GM12878 (cell line): ENCODE measurements at regions not wholly inside any gene's neighbourhood (a gene's known extent, or its start where the extent isn't known, plus 50 kb on each side); places are given as distances from the start of the nearest gene placed in this dataset.
A peak's percentile ranks its signal among the peaks of the same experiment; 100 is the strongest.

Experiments
- ATAC-seq: fragments of 200-7000 bp; cut with Tn5 transposase; 3 replicates; pipeline ENCODE4 v1.9.1; 2020; ENCODE audit warnings: mild to moderate bottlenecking, moderate library complexity
- BruUV-seq: library from RNA; stranded (reverse); fragments of 400-500 nt; replicated peaks from 2 replicates; lab custom pipeline; 2021; lab: Mats Ljungman, UMichigan
- CTCF ChIA-PET: fragments of 300-600 bp; sonication (Branson Sonifier 250); formaldehyde crosslinking; extraction: SDS; loops from one replicate; lab custom pipeline; 2021; ENCODE audit warnings: inconsistent platforms; lab: Yijun Ruan, JAX
- POLR2A ChIA-PET: fragments of 350-600 bp; formaldehyde crosslinking; extraction: SDS; loops from one replicate; lab custom pipeline; 2021; ENCODE audit warnings: inconsistent platforms; lab: Charles Lee
- RAD21 ChIA-PET: fragments of 300-600 bp; sonication (Branson Sonifier 250); formaldehyde crosslinking; loops from one replicate; lab custom pipeline; 2023; ENCODE audit warnings: antibody characterized with exemption; ENCODE audit not compliant: unreplicated experiment; lab: Charles Lee
- SMC1A ChIA-PET: fragments of 300-600 bp; sonication (Branson Sonifier 250); formaldehyde crosslinking; loops from one replicate; lab custom pipeline; 2023; ENCODE audit not compliant: unreplicated experiment, uncharacterized antibody; lab: Charles Lee
- DNase-seq: peaks from one replicate; pipeline ENCODE4 v3.0.0-alpha.2; 2011; ENCODE audit warnings: low read depth, low spot score
- FAIRE-seq: peaks from 3 replicates; lab custom pipeline; 2011; peaks lifted over from hg19 to GRCh38; lab: Jason Lieb, UNC
- H2AFZ ChIP-seq: 2 replicates; pipeline ENCODE4 v1.6.0; 2011; ENCODE audit warnings: low read depth, low read length, control low read depth; ENCODE audit not compliant: control insufficient read depth
- H3K27ac ChIP-seq: 2 replicates; pipeline ENCODE4 v1.5.1; 2011; ENCODE audit warnings: control low read depth; ENCODE audit not compliant: control insufficient read depth, insufficient read depth
- H3K27me3 ChIP-seq, 2 experiments: replicated peaks in 1 of 2; 2 replicates each; pipeline versions ENCODE4 v1.6.0 to v1.6.1; 2011; ENCODE audit warnings: low read length in 1 of 2; ENCODE audit not compliant: control insufficient read depth in 2 of 2, insufficient read depth in 2 of 2
- H3K36me3 ChIP-seq, 2 experiments: 2 replicates each; pipeline ENCODE4 v1.5.1; 2011; ENCODE audit warnings: low read length in 1 of 2; ENCODE audit not compliant: control insufficient read depth in 2 of 2, insufficient read depth in 2 of 2
- H3K4me1 ChIP-seq: 2 replicates; pipeline ENCODE4 v1.6.1; 2011; ENCODE audit warnings: mild to moderate bottlenecking, low read length, moderate library complexity, mixed read lengths; ENCODE audit not compliant: control insufficient read depth, insufficient read depth
- H3K4me2 ChIP-seq: 2 replicates; pipeline ENCODE4 v1.6.0; 2011; ENCODE audit warnings: control low read depth; ENCODE audit not compliant: control insufficient read depth, insufficient read depth
- H3K4me3 ChIP-seq: fragments of 200-600 bp; sonication (generic); 2 replicates; pipeline ENCODE4 v1.5.1; 2016
- H3K79me2 ChIP-seq: 2 replicates; pipeline ENCODE4 v1.6.0; 2011; ENCODE audit warnings: low read length; ENCODE audit not compliant: control insufficient read depth, insufficient read depth
- H3K9ac ChIP-seq: 2 replicates; pipeline ENCODE4 v1.8.0; 2011; ENCODE audit warnings: low read length, control low read depth, mixed read lengths; ENCODE audit not compliant: control insufficient read depth, insufficient read depth
- H3K9me3 ChIP-seq: replicated peaks from 3 replicates; pipeline ENCODE4 v1.5.1; 2011; ENCODE audit warnings: mild to moderate bottlenecking, low read length; ENCODE audit not compliant: control insufficient read depth, insufficient read depth
- H4K20me1 ChIP-seq: 2 replicates; pipeline ENCODE4 v1.6.0; 2011; ENCODE audit not compliant: control insufficient read depth, insufficient read depth
- RAD21 ChIP-seq: IDR thresholded peaks from 2 replicates; pipeline ENCODE4 v1.6.1; 2011; ENCODE audit warnings: mild to moderate bottlenecking, low read depth, low read length, moderate library complexity; ENCODE audit not compliant: insufficient read depth
- SIN3A ChIP-seq: IDR thresholded peaks from 2 replicates; pipeline ENCODE4 v1.6.1; 2012; ENCODE audit warnings: low read depth, low read length, improper control_type of control experiment
- SMC3 ChIP-seq: IDR thresholded peaks from 2 replicates; pipeline ENCODE4 v1.6.1; 2011; ENCODE audit warnings: low read length, improper control_type of control experiment, borderline replicate concordance
- SUPT20H ChIP-seq: IDR thresholded peaks from 2 replicates; pipeline ENCODE4 v1.6.1; 2011; ENCODE audit warnings: low read depth, mild to moderate bottlenecking, low read length, moderate library complexity, borderline replicate concordance; ENCODE audit not compliant: control insufficient read depth
- whole genome bisulfite sequencing: methylation state at CpG from one replicate; pipeline ENCODE4 v1.1.6; 2016; ENCODE audit warnings: low lambda C conversion rate; ENCODE audit not compliant: insufficient replicate concordance, insufficient coverage; ENCODE audit errors: missing lambda C conversion rate; 5-methylcytosine and 5-hydroxymethylcytosine counted together
- in situ Hi-C: fragments of 300-500 bp; cut with MboI; formaldehyde crosslinking; loops from 9 replicates; pipeline ENCODE4 v1.14.3; 2018; ENCODE audit warnings: mixed read lengths
- intact Hi-C: fragments of 100-400 bp; cut with micrococcal nuclease; formaldehyde crosslinking; loops from one replicate; pipeline ENCODE4 v1.14.2; 2022; ENCODE audit not compliant: unreplicated experiment
- TF ChIP-seq, protein P1 (sequence below), 3 experiments: IDR thresholded peaks in 2 of 3; conservative IDR thresholded peaks in 1 of 3; 2 replicates each; pipeline ENCODE4 v1.5.1; 2011; ENCODE audit warnings: low read depth in 3 of 3, low read length in 3 of 3, mild to moderate bottlenecking in 3 of 3, control low read depth in 2 of 3, moderate library complexity in 2 of 3, inconsistent platforms in 1 of 3, mixed read lengths in 1 of 3; ENCODE audit not compliant: control insufficient read depth in 2 of 3, insufficient read depth in 1 of 3; ENCODE audit errors: extremely low read depth in 1 of 3
- TF ChIP-seq, protein P2 (sequence below): fragments of 450-650 bp; IDR thresholded peaks from 2 replicates; pipeline ENCODE4 v1.6.1; 2016; ENCODE audit warnings: mild to moderate bottlenecking, moderate library complexity, borderline replicate concordance

DNA sequence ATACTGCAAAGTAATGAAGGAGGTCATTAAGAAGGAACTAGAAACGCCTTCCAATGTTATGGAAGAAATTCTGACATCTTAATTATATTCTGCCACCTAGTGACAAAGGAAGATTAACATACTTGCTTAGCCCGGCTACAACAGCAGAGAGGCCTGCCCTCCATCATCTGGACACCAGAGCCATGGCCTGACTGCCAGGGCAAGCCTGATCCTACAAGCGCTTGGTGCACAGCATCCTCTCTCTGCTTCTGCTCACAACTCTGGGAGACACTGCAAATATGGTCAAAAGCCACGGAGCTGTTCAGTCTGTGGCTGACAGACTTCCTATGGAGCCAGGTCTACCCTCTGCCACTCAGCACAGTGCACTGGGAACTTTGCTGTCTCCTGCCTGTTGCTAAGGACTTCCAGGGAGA, 87.3 kb upstream of the SLC44A1 start:
- ChIA-PET POLR2A (no interaction called here), CTCF (interaction anchor here (1.2 to 4.4 kb wide), 3 partner anchors 294 to 377 kb away, joined by 3 to 52 read pairs (median 6); no protein-coding TSS in a partner anchor), SMC1A (interaction anchor here (1.5 to 4.3 kb wide), 3 partner anchors 230 to 294 kb away, joined by 4 to 31 read pairs (median 15); no protein-coding TSS in a partner anchor), RAD21 (no interaction called here)
- DNase-seq (no peak), FAIRE-seq (no peak), ATAC-seq (peak; percentile 93)
- 1% methylated on average over 4 of the region's 4 CpGs for WGBS
- no peaks in the 10 kb centered on the region for H3K9me3 ChIP-seq
- no peak overlapping the region for H3K4me2 ChIP-seq
- H3K4me3 ChIP-seq, result no peak overlapping the region
- no peak overlapping the region for H3K9ac ChIP-seq
- H3K79me2 ChIP-seq, result no peaks in the 10 kb centered on the region
- no peak overlapping the region for H2AFZ ChIP-seq
- no TSS peak for BruUV-seq
- H4K20me1 ChIP-seq, result no peaks in the 10 kb centered on the region
- no peaks in the 10 kb centered on the region for H3K36me3 ChIP-seq
- intact Hi-C loops (loop anchor here (1.0 to 5.0 kb wide), 3 partner anchors 230 to 376 kb away; partner anchors contain the start of gene ABCA1), in situ Hi-C loops (loop anchor here (5.0 kb wide), 3 partner anchors 260 to 380 kb away; no protein-coding TSS in a partner anchor)
- no peak overlapping the region for H3K27ac ChIP-seq
- TF ChIP-seq SIN3A (no peak), RAD21 (peak; percentile 63), SMC3 (peak; percentile 68), SUPT20H (no peak)
- TF ChIP-seq, protein P1, sequence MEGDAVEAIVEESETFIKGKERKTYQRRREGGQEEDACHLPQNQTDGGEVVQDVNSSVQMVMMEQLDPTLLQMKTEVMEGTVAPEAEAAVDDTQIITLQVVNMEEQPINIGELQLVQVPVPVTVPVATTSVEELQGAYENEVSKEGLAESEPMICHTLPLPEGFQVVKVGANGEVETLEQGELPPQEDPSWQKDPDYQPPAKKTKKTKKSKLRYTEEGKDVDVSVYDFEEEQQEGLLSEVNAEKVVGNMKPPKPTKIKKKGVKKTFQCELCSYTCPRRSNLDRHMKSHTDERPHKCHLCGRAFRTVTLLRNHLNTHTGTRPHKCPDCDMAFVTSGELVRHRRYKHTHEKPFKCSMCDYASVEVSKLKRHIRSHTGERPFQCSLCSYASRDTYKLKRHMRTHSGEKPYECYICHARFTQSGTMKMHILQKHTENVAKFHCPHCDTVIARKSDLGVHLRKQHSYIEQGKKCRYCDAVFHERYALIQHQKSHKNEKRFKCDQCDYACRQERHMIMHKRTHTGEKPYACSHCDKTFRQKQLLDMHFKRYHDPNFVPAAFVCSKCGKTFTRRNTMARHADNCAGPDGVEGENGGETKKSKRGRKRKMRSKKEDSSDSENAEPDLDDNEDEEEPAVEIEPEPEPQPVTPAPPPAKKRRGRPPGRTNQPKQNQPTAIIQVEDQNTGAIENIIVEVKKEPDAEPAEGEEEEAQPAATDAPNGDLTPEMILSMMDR (IDR thresholded peaks at IDR 0.05 in 2 of 3, conservative IDR thresholded peaks at IDR 0.05 in 1 of 3; ENCODE audit: control insufficient read depth in 2 of 3, extremely low read depth in 1 of 3, insufficient read depth in 1 of 3, low read depth in 3 of 3, low read length in 3 of 3), result peak; percentile 27 to 54 (median 40); a peak in 4 of 6 replicates
- TF ChIP-seq, protein P2, sequence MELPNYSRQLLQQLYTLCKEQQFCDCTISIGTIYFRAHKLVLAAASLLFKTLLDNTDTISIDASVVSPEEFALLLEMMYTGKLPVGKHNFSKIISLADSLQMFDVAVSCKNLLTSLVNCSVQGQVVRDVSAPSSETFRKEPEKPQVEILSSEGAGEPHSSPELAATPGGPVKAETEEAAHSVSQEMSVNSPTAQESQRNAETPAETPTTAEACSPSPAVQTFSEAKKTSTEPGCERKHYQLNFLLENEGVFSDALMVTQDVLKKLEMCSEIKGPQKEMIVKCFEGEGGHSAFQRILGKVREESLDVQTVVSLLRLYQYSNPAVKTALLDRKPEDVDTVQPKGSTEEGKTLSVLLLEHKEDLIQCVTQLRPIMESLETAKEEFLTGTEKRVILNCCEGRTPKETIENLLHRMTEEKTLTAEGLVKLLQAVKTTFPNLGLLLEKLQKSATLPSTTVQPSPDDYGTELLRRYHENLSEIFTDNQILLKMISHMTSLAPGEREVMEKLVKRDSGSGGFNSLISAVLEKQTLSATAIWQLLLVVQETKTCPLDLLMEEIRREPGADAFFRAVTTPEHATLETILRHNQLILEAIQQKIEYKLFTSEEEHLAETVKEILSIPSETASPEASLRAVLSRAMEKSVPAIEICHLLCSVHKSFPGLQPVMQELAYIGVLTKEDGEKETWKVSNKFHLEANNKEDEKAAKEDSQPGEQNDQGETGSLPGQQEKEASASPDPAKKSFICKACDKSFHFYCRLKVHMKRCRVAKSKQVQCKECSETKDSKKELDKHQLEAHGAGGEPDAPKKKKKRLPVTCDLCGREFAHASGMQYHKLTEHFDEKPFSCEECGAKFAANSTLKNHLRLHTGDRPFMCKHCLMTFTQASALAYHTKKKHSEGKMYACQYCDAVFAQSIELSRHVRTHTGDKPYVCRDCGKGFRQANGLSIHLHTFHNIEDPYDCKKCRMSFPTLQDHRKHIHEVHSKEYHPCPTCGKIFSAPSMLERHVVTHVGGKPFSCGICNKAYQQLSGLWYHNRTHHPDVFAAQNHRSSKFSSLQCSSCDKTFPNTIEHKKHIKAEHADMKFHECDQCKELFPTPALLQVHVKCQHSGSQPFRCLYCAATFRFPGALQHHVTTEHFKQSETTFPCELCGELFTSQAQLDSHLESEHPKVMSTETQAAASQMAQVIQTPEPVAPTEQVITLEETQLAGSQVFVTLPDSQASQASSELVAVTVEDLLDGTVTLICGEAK, result no peak
- H3K4me1 ChIP-seq, result no peaks in the 10 kb centered on the region
- H3K27me3 ChIP-seq, result no peaks in the 10 kb centered on the region
